Activated CD8-positive, alpha-beta memory T cell treated with anti-CD3 and anti-CD28 coated beads, Interleukin-2, amount 10 ng/mL, durations not matched to agents 7 days and 5 days (primary cell): ENCODE measurements at regions not wholly inside any gene's neighbourhood (a gene's known extent, or its start where the extent isn't known, plus 50 kb on each side); places are given as distances from the start of the nearest gene placed in this dataset.
"Not testable (repeated sequence)": the region's sequence is repeated elsewhere in the genome, so short reads cannot be mapped to it uniquely, and the experiment has no call there.

Source experiments
- ATAC-seq: fragments of 150-1000 bp; cut with Tn5 transposase; one replicate; pipeline ENCODE4 v1.10.0; 2021; ENCODE audit warnings: moderate library complexity
- CTCF ChIA-PET: fragments of 350-600 bp; sonication (Branson Sonifier 250); formaldehyde crosslinking; loops from one replicate; lab custom pipeline; 2021; ENCODE audit warnings: antibody characterized with exemption; lab: Charles Lee
- DNase-seq: peaks from one replicate; pipeline ENCODE4 v3.0.0-alpha.2; 2020
- H3K27ac Mint-ChIP-seq: one replicate; pipeline ENCODE4 v1.8.0; 2021; ENCODE audit warnings: mild to moderate bottlenecking, mixed read lengths
- H3K27me3 Mint-ChIP-seq: one replicate; pipeline ENCODE4 v1.8.0; 2021; ENCODE audit warnings: mixed read lengths
- H3K36me3 Mint-ChIP-seq: one replicate; pipeline ENCODE4 v1.8.0; 2021; ENCODE audit warnings: mild to moderate bottlenecking, mixed read lengths
- H3K4me1 Mint-ChIP-seq: one replicate; pipeline ENCODE4 v1.8.0; 2021; ENCODE audit warnings: mixed read lengths
- H3K4me3 Mint-ChIP-seq: one replicate; pipeline ENCODE4 v1.8.0; 2021; ENCODE audit warnings: mild to moderate bottlenecking, moderate library complexity, mixed read lengths
- H3K9me3 Mint-ChIP-seq: one replicate; pipeline ENCODE4 v1.8.0; 2022; ENCODE audit warnings: low read depth, mixed read lengths

GRCh38 chr2:8121826-8122513, 559.9 kb upstream of the ID2 start:
- Mint-ChIP-seq H3K4me1 (peaks cover 15% of the 10 kb centered on the region), H3K9me3 (no peaks in the 10 kb centered on the region), H3K27ac (no peak overlapping the region), H3K4me3 (no peak overlapping the region), H3K27me3 (no peaks in the 10 kb centered on the region), H3K36me3 (peaks cover 2% of the 10 kb centered on the region)
- no peak for ATAC-seq
- DNase-seq = no peak
- CTCF ChIA-PET = interaction anchor here (0.9 kb wide), 1 partner anchor 23 kb away, joined by 3 read pairs; no protein-coding TSS in a partner anchor

GRCh38 chr2:8122520-8122919, 559.3 kb upstream of the ID2 start:
- no peak for ATAC-seq
- CTCF ChIA-PET = no interaction called here
- no peaks in the 10 kb centered on the region for H3K27me3 Mint-ChIP-seq

GRCh38 chr2:8123464-8123863, 558.4 kb upstream of the ID2 start:
- Mint-ChIP-seq H3K27me3 (no peaks in the 10 kb centered on the region), H3K4me1 (peaks cover 15% of the 10 kb centered on the region), H3K36me3 (no peaks in the 10 kb centered on the region), H3K9me3 (no peaks in the 10 kb centered on the region), H3K27ac (no peak overlapping the region), H3K4me3 (no peak overlapping the region)
- DNase-seq = no peak
- ATAC-seq = no peak
- CTCF ChIA-PET = interaction anchor here (0.7 kb wide), 1 partner anchor 273 kb away, joined by 3 read pairs; no protein-coding TSS in a partner anchor

More at GRCh38 chr2:8122520-8122919, 559.3 kb upstream of the ID2 start:
- H3K27ac Mint-ChIP-seq = no peak overlapping the region
- DNase-seq = no peak
- peaks cover under 1% of the 10 kb centered on the region for H3K36me3 Mint-ChIP-seq
- no peaks in the 10 kb centered on the region for H3K9me3 Mint-ChIP-seq
- peaks cover 15% of the 10 kb centered on the region for H3K4me1 Mint-ChIP-seq
- H3K4me3 Mint-ChIP-seq = no peak overlapping the region

- no peak for DNase-seq
- Mint-ChIP-seq H3K27me3 (no peaks in the 10 kb centered on the region), H3K9me3 (no peaks in the 10 kb centered on the region), H3K36me3 (peaks cover 2% of the 10 kb centered on the region), H3K27ac (no peak overlapping the region), H3K4me1 (no peaks in the 10 kb centered on the region), H3K4me3 (no peak overlapping the region)
- ATAC-seq = no peak
- CTCF ChIA-PET = interaction anchor here (0.7 kb wide), 1 partner anchor 127 kb away, joined by 3 read pairs; no protein-coding TSS in a partner anchor
These were observed 555.8 kb upstream of the ID2 start for GRCh38 chr2:8125741-8126711.

- DNase-seq (no peak), ATAC-seq (no peak)
- Mint-ChIP-seq H3K4me3 (no peak overlapping the region), H3K27me3 (no peaks in the 10 kb centered on the region), H3K36me3 (peaks cover 2% of the 10 kb centered on the region), H3K27ac (no peak overlapping the region), H3K9me3 (no peaks in the 10 kb centered on the region), H3K4me1 (no peaks in the 10 kb centered on the region)
- CTCF ChIA-PET = no interaction called here
These were observed 555.1 kb upstream of the ID2 start for GRCh38 chr2:8126783-8127182.

GRCh38 chr2:8131423-8131822, 550.4 kb upstream of the ID2 start:
- DNase-seq, H3K4me3 Mint-ChIP-seq, H3K36me3 Mint-ChIP-seq, H3K4me1 Mint-ChIP-seq, H3K9me3 Mint-ChIP-seq, ATAC-seq, H3K27ac Mint-ChIP-seq, CTCF ChIA-PET, H3K27me3 Mint-ChIP-seq: not testable (repeated sequence)

GRCh38 chr2:8132351-8132831, 549.5 kb upstream of the ID2 start:
- DNase-seq (no peak), ATAC-seq (no peak)
- H3K9me3 Mint-ChIP-seq = no peaks in the 10 kb centered on the region
- H3K36me3 Mint-ChIP-seq = peaks cover 5% of the 10 kb centered on the region
- H3K4me1 Mint-ChIP-seq = no peaks in the 10 kb centered on the region
- H3K4me3 Mint-ChIP-seq = no peak overlapping the region
- H3K27ac Mint-ChIP-seq = no peak overlapping the region
- CTCF ChIA-PET = no interaction called here
- no peaks in the 10 kb centered on the region for H3K27me3 Mint-ChIP-seq

- no peaks in the 10 kb centered on the region for H3K9me3 Mint-ChIP-seq
- H3K36me3 Mint-ChIP-seq = peaks cover 5% of the 10 kb centered on the region
- no peaks in the 10 kb centered on the region for H3K4me1 Mint-ChIP-seq
- CTCF ChIA-PET = no interaction called here
- no peak overlapping the region for H3K27ac Mint-ChIP-seq
- H3K4me3 Mint-ChIP-seq = no peak overlapping the region
- DNase-seq = no peak
- H3K27me3 Mint-ChIP-seq = no peaks in the 10 kb centered on the region
- ATAC-seq = no peak
These were observed 549.0 kb upstream of the ID2 start for GRCh38 chr2:8132879-8133278.

- DNase-seq (no peak), ATAC-seq (no peak)
- H3K27ac Mint-ChIP-seq = no peak overlapping the region
- CTCF ChIA-PET = interaction anchor here (1.1 kb wide), 1 partner anchor 16 kb away, joined by 3 read pairs; no protein-coding TSS in a partner anchor
- H3K4me3 Mint-ChIP-seq = no peak overlapping the region
- H3K27me3 Mint-ChIP-seq = no peaks in the 10 kb centered on the region
- peaks cover 5% of the 10 kb centered on the region for H3K36me3 Mint-ChIP-seq
- peaks cover 1% of the 10 kb centered on the region for H3K9me3 Mint-ChIP-seq
- no peaks in the 10 kb centered on the region for H3K4me1 Mint-ChIP-seq
These were observed 548.5 kb upstream of the ID2 start for GRCh38 chr2:8133363-8133762.

GRCh38 chr2:8133913-8134472, 547.9 kb upstream of the ID2 start:
- Mint-ChIP-seq H3K36me3 (peaks cover 6% of the 10 kb centered on the region), H3K4me1 (no peaks in the 10 kb centered on the region), H3K27ac (no peak overlapping the region), H3K27me3 (no peaks in the 10 kb centered on the region), H3K4me3 (no peak overlapping the region), H3K9me3 (peaks cover 5% of the 10 kb centered on the region)
- ATAC-seq = no peak
- no peak for DNase-seq
- CTCF ChIA-PET = interaction anchor here (1.1 kb wide), 1 partner anchor 15 kb away, joined by 3 read pairs; no protein-coding TSS in a partner anchor

GRCh38 chr2:8134473-8134932, 547.4 kb upstream of the ID2 start:
- H3K4me3 Mint-ChIP-seq = no peak overlapping the region
- peaks cover 5% of the 10 kb centered on the region for H3K9me3 Mint-ChIP-seq
- H3K27ac Mint-ChIP-seq = no peak overlapping the region
- peaks cover 8% of the 10 kb centered on the region for H3K36me3 Mint-ChIP-seq
- CTCF ChIA-PET = interaction anchor here (1.1 kb wide), 1 partner anchor 15 kb away, joined by 3 read pairs; no protein-coding TSS in a partner anchor
- DNase-seq (no peak), ATAC-seq (no peak)
- peaks cover 3% of the 10 kb centered on the region for H3K4me1 Mint-ChIP-seq
- H3K27me3 Mint-ChIP-seq = no peaks in the 10 kb centered on the region

- H3K4me3 Mint-ChIP-seq = no peak overlapping the region
- peaks cover 8% of the 10 kb centered on the region for H3K4me1 Mint-ChIP-seq
- peaks cover 5% of the 10 kb centered on the region for H3K9me3 Mint-ChIP-seq
These were observed 546.7 kb upstream of the ID2 start for GRCh38 chr2:8134985-8135682.

More at GRCh38 chr2:8134985-8135682, 546.7 kb upstream of the ID2 start:
- ATAC-seq = no peak
- CTCF ChIA-PET = no interaction called here
- no peak for DNase-seq
- Mint-ChIP-seq H3K27me3 (no peaks in the 10 kb centered on the region), H3K27ac (no peak overlapping the region), H3K36me3 (peaks cover 8% of the 10 kb centered on the region)
